Neural progenitor cell (in vitro differentiated cells): ENCODE measurements at regions not wholly inside any gene's neighbourhood (a gene's known extent, or its start where the extent isn't known, plus 50 kb on each side); places are given as distances from the start of the nearest gene placed in this dataset.

ENCODE experiments used
- DNase-seq: peaks from one replicate; pipeline ENCODE4 v3.0.0-alpha.2; 2016; ENCODE audit warnings: low spot score
- H2AFZ ChIP-seq: fragments of 200-600 bp; sonication (generic); replicated peaks from 2 replicates; pipeline ENCODE4 v1.6.1; 2016; ENCODE audit warnings: antibody characterized with exemption
- H3F3A ChIP-seq: fragments of 200-600 bp; sonication (generic); 2 replicates; pipeline ENCODE4 v1.6.1; 2016; ENCODE audit warnings: antibody characterized with exemption, low read depth
- H3K27ac ChIP-seq: fragments of 200-600 bp; sonication (generic); 2 replicates; pipeline ENCODE4 v1.5.1; 2016; ENCODE audit warnings: mild to moderate bottlenecking
- H3K27me3 ChIP-seq: fragments of 200-600 bp; sonication (generic); 2 replicates; pipeline ENCODE4 v1.6.1; 2016; ENCODE audit warnings: mild to moderate bottlenecking, moderate library complexity
- H3K36me3 ChIP-seq: fragments of 200-600 bp; sonication (generic); 2 replicates; pipeline ENCODE4 v1.5.1; 2016
- H3K4me1 ChIP-seq: fragments of 200-600 bp; sonication (generic); 2 replicates; pipeline ENCODE4 v1.6.1; 2016; ENCODE audit warnings: mixed run types
- H3K4me2 ChIP-seq: fragments of 200-600 bp; sonication (generic); 2 replicates; pipeline ENCODE4 v1.6.1; 2016
- H3K4me3 ChIP-seq: fragments of 200-600 bp; sonication (generic); 2 replicates; pipeline ENCODE4 v1.5.1; 2016
- H3K79me2 ChIP-seq: fragments of 200-600 bp; sonication (generic); 2 replicates; pipeline ENCODE4 v1.6.1; 2016; ENCODE audit warnings: low read depth
- H3K9ac ChIP-seq: fragments of 200-600 bp; sonication (generic); 2 replicates; pipeline ENCODE4 v1.6.1; 2016
- H3K9me3 ChIP-seq: fragments of 200-600 bp; sonication (generic); 2 replicates; pipeline ENCODE4 v1.5.1; 2016; ENCODE audit warnings: low read depth
- H4K20me1 ChIP-seq: fragments of 200-600 bp; sonication (generic); 2 replicates; pipeline ENCODE4 v1.6.1; 2016; ENCODE audit warnings: low read depth
- H3K27ac Mint-ChIP-seq: 3 replicates; pipeline ENCODE4 v1.8.0; 2021; ENCODE audit warnings: mixed read lengths
- H3K27me3 Mint-ChIP-seq: 2 replicates; pipeline ENCODE4 v1.8.0; 2022; ENCODE audit warnings: low read depth, mild to moderate bottlenecking, inconsistent platforms, moderate library complexity, mixed read lengths; ENCODE audit not compliant: insufficient read depth
- H3K36me3 Mint-ChIP-seq: 3 replicates; pipeline ENCODE4 v1.8.0; 2021; ENCODE audit warnings: mixed read lengths
- H3K4me1 Mint-ChIP-seq: 3 replicates; pipeline ENCODE4 v1.8.0; 2021; ENCODE audit warnings: mixed read lengths
- H3K4me3 Mint-ChIP-seq: 3 replicates; pipeline ENCODE4 v1.8.0; 2021; ENCODE audit warnings: mild to moderate bottlenecking, moderate library complexity, mixed read lengths
- H3K9me3 Mint-ChIP-seq: 3 replicates; pipeline ENCODE4 v1.8.0; 2020; ENCODE audit warnings: mixed read lengths
- EZH2 ChIP-seq: fragments of 200-600 bp; sonication (generic); IDR thresholded peaks from 2 replicates; pipeline ENCODE4 v1.6.1; 2017; ENCODE audit warnings: antibody characterized with exemption, mild to moderate bottlenecking, moderate library complexity
- EZH2phosphoT487 ChIP-seq: fragments of 200-600 bp; sonication (generic); IDR thresholded peaks from 2 replicates; pipeline ENCODE4 v1.6.1; 2017; ENCODE audit warnings: antibody characterized with exemption
- TF ChIP-seq, protein P1 (sequence below): fragments of 200-600 bp; sonication (generic); IDR thresholded peaks from 2 replicates; pipeline ENCODE4 v1.5.1; 2017; ENCODE audit warnings: antibody characterized with exemption, mild to moderate bottlenecking

DNA sequence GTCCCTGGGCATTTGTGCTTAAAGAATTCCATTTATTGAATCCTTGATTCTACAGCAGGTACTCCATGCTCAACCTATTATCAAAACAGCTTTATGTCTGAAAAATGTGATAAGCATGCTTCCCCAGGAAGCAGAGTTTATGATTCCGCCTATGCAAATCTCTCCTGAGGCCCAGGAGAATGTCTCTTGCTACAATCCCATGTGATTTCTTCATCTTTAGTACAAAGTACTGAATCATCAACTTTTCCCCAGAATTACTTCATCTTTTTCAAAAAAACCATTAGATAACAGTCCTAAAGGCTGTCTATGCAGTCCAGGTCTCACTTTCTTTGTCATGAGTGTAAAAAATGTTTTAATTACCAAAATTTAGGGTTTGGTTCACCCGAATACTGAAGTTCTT lies 130.2 kb upstream of the ADAMTSL1 start:
- no peak overlapping the region for H3K4me3 ChIP-seq
- H3K9ac ChIP-seq = no peak overlapping the region
- no peaks in the 10 kb centered on the region for H3K4me1 Mint-ChIP-seq
- no peak for DNase-seq
- no peak overlapping the region for H3K27ac Mint-ChIP-seq
- H3K27ac ChIP-seq = no peak overlapping the region
- H3K79me2 ChIP-seq = no peaks in the 10 kb centered on the region
- no peaks in the 10 kb centered on the region for H4K20me1 ChIP-seq
- H3K4me1 ChIP-seq = peaks cover 10% of the 10 kb centered on the region
- no peaks in the 10 kb centered on the region for H3K27me3 ChIP-seq
- TF ChIP-seq, protein P1, sequence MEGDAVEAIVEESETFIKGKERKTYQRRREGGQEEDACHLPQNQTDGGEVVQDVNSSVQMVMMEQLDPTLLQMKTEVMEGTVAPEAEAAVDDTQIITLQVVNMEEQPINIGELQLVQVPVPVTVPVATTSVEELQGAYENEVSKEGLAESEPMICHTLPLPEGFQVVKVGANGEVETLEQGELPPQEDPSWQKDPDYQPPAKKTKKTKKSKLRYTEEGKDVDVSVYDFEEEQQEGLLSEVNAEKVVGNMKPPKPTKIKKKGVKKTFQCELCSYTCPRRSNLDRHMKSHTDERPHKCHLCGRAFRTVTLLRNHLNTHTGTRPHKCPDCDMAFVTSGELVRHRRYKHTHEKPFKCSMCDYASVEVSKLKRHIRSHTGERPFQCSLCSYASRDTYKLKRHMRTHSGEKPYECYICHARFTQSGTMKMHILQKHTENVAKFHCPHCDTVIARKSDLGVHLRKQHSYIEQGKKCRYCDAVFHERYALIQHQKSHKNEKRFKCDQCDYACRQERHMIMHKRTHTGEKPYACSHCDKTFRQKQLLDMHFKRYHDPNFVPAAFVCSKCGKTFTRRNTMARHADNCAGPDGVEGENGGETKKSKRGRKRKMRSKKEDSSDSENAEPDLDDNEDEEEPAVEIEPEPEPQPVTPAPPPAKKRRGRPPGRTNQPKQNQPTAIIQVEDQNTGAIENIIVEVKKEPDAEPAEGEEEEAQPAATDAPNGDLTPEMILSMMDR = no peak
- no peak for TF ChIP-seq EZH2phosphoT487
- TF ChIP-seq EZH2 = no peak
- no peak overlapping the region for H2AFZ ChIP-seq
- no peaks in the 10 kb centered on the region for H3K36me3 Mint-ChIP-seq
- no peak overlapping the region for H3K4me3 Mint-ChIP-seq
- H3F3A ChIP-seq = no peaks in the 10 kb centered on the region
- no peaks in the 10 kb centered on the region for H3K9me3 Mint-ChIP-seq
- H3K36me3 ChIP-seq = no peaks in the 10 kb centered on the region
- no peaks in the 10 kb centered on the region for H3K9me3 ChIP-seq
- no peaks in the 10 kb centered on the region for H3K27me3 Mint-ChIP-seq
- H3K4me2 ChIP-seq = no peak overlapping the region

GRCh38 chr9:18346745-18347144 lies 127.2 kb upstream of the ADAMTSL1 start:
- no peak overlapping the region for H3K9ac ChIP-seq
- no peak overlapping the region for H3K4me3 Mint-ChIP-seq

DNA sequence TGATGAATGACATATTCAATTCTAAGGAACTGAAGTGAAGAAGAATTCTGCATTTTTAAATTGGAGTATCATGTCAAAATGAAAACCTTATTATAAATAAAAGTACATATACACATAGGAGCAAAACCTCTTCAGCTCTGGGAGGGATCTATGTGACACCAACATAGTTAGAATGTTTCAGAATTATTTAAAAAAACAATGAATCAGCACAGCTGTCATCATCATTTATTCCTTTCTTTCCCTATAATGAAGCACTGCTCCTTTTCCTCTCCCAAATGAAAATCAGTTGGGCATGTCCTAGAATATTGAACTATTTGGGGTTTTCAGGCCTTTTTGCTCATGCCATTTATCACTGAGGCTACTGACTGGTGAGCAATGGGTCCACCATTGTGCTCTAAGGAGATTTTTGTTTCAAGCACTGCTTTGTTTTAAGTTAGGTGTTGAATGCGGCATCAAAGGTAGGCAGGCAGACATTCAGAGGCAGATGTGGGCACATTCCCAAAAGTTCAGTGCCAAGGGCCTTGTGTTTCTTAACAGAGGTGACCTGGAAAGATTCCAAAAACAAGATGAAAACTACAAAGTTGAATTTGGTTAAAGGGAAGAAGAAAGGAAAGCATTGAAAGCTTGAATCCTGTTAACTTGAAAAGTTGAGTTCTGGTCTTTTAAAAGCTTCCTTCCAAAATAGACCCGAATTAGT lies 126.4 kb upstream of the ADAMTSL1 start:
- Mint-ChIP-seq H3K27me3 (no peaks in the 10 kb centered on the region), H3K27ac (no peak overlapping the region), H3K9me3 (no peaks in the 10 kb centered on the region), H3K36me3 (no peaks in the 10 kb centered on the region), H3K4me1 (no peaks in the 10 kb centered on the region), H3K4me3 (no peak overlapping the region)
- no peaks in the 10 kb centered on the region for H3K27me3 ChIP-seq
- H3K9me3 ChIP-seq = no peaks in the 10 kb centered on the region
- no peak overlapping the region for H3K27ac ChIP-seq
- no peaks in the 10 kb centered on the region for H3F3A ChIP-seq
- H3K36me3 ChIP-seq = no peaks in the 10 kb centered on the region
- no peak overlapping the region for H3K9ac ChIP-seq
- no peaks in the 10 kb centered on the region for H4K20me1 ChIP-seq
- no peak for DNase-seq
- TF ChIP-seq, protein P1 = no peak
- TF ChIP-seq EZH2phosphoT487 = no peak
- no peak for TF ChIP-seq EZH2
- H3K79me2 ChIP-seq = no peaks in the 10 kb centered on the region
- H2AFZ ChIP-seq = no peak overlapping the region
- peaks cover 10% of the 10 kb centered on the region for H3K4me1 ChIP-seq
- H3K4me3 ChIP-seq = no peak overlapping the region
- no peak overlapping the region for H3K4me2 ChIP-seq

More at GRCh38 chr9:18346745-18347144, 127.2 kb upstream of the ADAMTSL1 start:
- H3K4me3 ChIP-seq = no peak overlapping the region
- no peak for DNase-seq
- no peaks in the 10 kb centered on the region for H3K9me3 ChIP-seq
- H3K27ac ChIP-seq = no peak overlapping the region
- H3K4me2 ChIP-seq = peak overlapping the region; percentile 15
- no peaks in the 10 kb centered on the region for H4K20me1 ChIP-seq
- H3K4me1 ChIP-seq = peaks cover 10% of the 10 kb centered on the region
- TF ChIP-seq EZH2 (no peak), EZH2phosphoT487 (no peak)
- TF ChIP-seq, protein P1 = no peak
- no peaks in the 10 kb centered on the region for H3K4me1 Mint-ChIP-seq
- H2AFZ ChIP-seq = no peak overlapping the region
- no peaks in the 10 kb centered on the region for H3K36me3 ChIP-seq
- no peaks in the 10 kb centered on the region for H3K79me2 ChIP-seq
- no peaks in the 10 kb centered on the region for H3F3A ChIP-seq
- H3K27me3 Mint-ChIP-seq = no peaks in the 10 kb centered on the region
- H3K9me3 Mint-ChIP-seq = no peaks in the 10 kb centered on the region
- no peak overlapping the region for H3K27ac Mint-ChIP-seq
- no peaks in the 10 kb centered on the region for H3K27me3 ChIP-seq
- H3K36me3 Mint-ChIP-seq = no peaks in the 10 kb centered on the region
